Ammon's horn (tissue), 1 donor: ENCODE measurements at regions not wholly inside any gene's neighbourhood (a gene's known extent, or its start where the extent isn't known, plus 50 kb on each side); places are given as distances from the start of the nearest gene placed in this dataset.
A peak's percentile ranks its signal among the peaks of the same experiment; 100 is the strongest.
"Not testable (repeated sequence)": the region's sequence is repeated elsewhere in the genome, so short reads cannot be mapped to it uniquely, and the experiment has no call there.

ENCODE experiments used
- DNase-seq: peaks from one replicate; pipeline ENCODE4 v3.0.0-alpha.2; 2016; ENCODE audit warnings: low spot score

GRCh38 chr10:106078895-106079576, 1085.5 kb downstream of the SORCS1 start:
- no peak for DNase-seq

DNA sequence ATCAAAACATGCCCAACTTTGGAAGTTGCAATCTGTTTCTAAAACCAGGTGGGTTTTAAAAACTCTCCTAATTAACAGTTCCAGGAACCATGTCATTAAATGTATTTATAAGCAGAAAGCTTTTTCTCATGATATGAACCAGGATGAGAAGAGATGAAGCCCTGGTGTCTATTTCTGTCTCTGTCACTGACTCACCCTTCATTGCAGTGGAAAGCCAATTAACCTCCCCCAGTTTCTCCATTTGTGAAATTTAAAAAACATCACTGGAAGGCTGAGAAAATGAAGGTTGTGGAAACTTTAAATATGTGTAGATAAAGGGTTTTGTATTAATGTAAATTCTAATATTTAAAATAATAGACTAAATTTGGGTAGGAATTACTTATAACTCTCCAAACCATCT, 1088.0 kb downstream of the SORCS1 start:
- DNase-seq = peak; percentile 7

DNA sequence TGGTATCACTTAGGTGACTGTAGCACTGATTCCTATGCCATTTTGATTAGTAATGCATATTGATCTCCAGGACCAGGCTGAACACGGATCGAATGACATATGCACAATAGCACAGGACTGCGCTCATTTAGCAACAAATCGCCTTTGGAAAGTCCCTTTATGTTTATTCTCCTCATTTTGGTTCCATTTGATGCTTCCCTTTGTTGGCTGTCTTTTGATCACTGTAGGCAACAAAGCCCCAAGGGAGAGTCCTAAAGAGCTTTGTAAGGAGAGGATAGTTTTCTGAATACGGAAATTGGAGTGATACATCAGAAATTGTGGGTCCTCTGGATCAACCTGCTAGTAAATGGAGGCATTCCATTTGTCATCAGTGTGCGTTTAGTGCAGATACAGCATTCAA, 1111.4 kb downstream of the SORCS1 start:
- no peak for DNase-seq

DNA sequence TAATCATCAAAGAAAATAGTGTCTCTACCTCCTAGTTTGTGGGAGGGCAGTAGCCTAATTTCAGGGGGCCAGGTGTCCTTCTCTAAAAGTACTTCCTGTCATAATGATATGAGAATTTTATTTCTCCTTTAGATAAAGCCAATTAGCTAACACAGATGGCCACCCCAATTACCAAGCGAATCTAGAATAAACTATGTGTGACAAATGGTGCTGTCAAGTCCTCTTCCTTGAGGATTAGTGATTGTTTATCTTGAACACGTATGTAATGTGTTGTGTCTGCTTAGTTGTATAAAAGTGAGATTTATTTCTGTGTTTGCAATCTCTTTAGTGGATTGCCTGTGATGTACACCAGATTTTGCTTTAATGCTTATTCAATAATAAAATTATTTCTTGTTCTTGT, 1120.0 kb downstream of the SORCS1 start:
- DNase-seq = no peak

GRCh38 chr10:106043863-106044262, 1120.6 kb downstream of the SORCS1 start:
- no peak for DNase-seq

GRCh38 chr10:106038246-106038645, 1126.3 kb downstream of the SORCS1 start:
- DNase-seq = no peak

DNA sequence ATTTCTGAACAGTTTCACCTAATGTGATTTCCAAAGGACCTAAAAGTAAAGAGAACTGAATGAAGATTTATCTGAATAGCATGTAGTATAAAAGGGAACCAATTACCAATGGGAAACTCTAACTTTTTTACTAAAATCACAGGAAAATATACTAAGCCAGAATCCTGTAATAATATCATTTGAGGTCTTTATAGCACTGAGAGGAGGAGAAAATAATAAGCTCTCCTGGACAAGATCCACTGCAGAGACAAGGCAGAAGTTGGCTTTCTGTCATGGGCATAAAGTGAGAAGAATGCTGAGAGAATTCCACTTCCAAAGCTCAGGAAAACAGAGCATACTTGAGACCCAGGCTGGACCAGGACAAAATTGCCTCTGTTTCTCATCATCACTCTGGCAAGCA, 1131.4 kb downstream of the SORCS1 start:
- DNase-seq = no peak

DNA sequence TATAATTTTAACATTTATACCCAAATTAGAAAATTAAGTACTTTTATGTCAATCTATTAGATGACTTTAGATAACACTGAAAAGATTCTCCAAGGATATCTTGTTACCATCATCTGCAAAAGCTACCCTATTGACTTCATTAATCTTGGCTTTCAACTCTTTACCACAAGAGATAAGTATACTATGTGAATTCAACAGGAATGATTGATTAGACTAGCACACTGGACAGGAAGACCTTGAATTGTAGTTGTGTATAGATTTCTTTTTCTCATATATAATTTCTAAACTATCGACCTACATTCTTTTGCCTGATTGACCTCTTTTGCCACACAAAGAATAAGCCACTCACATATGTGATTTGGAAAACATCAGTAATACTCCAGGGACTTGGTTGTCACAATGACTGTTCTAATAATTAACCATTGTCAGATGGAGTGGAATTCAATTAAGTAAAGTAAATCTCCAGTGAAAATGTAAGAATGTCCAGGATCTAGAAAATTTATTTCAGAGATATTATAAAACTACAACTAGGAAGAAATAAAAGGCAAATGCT, 1132.0 kb downstream of the SORCS1 start:
- DNase-seq = no peak

- no peak for DNase-seq
Observed at GRCh38 chr10:106027240-106027639, 1137.3 kb downstream of the SORCS1 start.

GRCh38 chr10:106025208-106025811, 1139.2 kb downstream of the SORCS1 start:
- DNase-seq = no peak

GRCh38 chr10:106023329-106023728, 1141.2 kb downstream of the SORCS1 start:
- DNase-seq = no peak

- DNase-seq = not testable (repeated sequence)
Observed at GRCh38 chr10:106019559-106019958, 1144.9 kb downstream of the SORCS1 start.

GRCh38 chr10:106015369-106016199, 1148.9 kb downstream of the SORCS1 start:
- not testable (repeated sequence) for DNase-seq

GRCh38 chr10:106011250-106011649, 1153.3 kb downstream of the SORCS1 start:
- no peak for DNase-seq

DNA sequence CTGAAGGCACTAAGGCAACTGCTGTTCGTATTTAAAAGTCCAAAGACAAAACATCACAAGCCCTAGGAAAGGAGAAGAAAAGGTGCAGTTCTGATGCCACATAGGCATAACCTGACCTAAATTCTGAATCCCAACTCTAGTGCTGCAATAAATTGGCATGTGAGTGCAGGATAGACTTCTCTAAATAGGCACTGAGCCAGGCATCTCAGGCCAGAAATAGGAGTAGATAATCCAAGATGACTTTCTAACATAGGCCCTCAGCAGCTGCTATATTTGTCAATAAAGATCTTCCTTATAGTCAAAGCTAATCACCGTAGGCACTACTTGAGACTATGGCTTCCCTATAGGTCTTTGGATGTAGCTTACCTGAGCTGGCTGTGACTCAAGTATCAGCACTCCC, 1163.8 kb downstream of the SORCS1 start:
- no peak for DNase-seq

- no peak for DNase-seq
Observed at GRCh38 chr10:105993609-105994008, 1170.9 kb downstream of the SORCS1 start.

DNA sequence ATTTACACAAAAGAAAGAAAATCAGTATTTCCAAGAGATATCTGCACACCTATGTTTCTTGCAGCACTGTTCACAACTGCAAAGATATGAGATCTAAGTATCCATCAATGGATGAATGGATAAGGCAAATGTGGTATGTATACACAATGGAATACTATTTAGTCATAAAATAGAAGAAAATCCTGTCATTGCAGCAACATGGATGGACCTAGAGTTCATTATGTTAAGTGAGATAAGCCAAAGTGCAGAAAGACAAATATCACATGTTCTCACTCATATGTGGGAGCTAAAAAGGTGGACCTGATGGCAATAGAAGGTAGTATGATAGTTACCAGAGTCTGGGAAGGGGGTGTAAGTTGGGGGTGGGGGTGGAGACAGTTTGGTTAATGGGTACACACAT, 1171.6 kb downstream of the SORCS1 start:
- no peak for DNase-seq

GRCh38 chr10:105990529-105990928, 1174.0 kb downstream of the SORCS1 start:
- DNase-seq = no peak

- DNase-seq = no peak
Observed at GRCh38 chr10:105989995-105990394, 1174.5 kb downstream of the SORCS1 start.

DNA sequence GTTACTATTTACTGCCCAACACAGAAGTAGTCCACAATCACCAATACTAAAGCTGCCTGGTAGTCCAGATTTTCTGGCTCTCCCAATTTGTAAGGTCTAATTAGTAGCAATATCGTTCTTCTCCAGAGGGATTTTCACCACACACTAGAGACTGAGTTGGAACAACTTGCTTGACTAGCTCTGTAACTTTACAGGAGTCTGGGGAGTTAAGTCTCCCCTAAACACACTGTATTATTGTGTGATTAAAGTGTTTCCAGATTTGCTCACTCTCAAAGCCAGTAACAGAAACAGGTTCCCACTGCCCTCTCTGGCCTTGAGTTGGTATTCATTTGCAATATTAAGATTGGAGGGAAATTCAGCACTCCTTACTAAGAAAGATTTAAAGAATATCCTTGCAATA, 1175.7 kb downstream of the SORCS1 start:
- no peak for DNase-seq

DNA sequence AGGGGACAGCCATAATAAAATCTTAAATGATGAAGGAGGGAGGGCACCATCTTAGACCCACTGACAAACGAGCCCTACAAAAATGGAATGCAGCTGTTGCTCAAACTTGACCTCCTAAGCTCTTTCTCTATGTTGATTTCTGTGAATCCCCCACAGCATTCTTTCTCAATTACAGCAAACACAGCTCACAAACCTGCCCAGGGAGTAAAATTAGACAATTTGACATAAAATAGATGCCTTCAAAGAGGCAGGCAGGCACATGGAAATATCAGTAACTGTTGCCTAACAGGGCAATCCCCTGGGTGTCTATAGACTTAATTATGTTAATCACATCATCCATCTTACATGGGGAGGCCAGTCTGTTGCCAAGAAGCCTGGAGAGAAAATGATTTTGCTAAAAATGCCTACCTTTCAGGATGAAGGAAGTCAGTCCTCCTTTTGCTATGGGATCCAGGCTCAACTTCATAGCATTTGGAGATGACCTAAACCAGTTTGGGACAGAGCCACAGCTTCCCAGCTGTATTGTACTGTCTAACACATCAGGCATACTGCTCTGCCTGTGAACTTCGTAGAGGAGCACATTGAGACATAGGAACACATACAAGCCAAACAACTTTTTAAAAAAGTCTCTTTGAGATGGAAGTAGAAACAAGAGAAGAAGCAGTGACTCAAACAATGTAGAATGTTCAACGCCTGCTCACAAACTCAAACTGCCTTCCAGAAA, 1177.4 kb downstream of the SORCS1 start:
- no peak for DNase-seq

GRCh38 chr10:105986486-105986885, 1178.0 kb downstream of the SORCS1 start:
- no peak for DNase-seq
